ENCODE measurements at regions not wholly inside any gene's neighbourhood (a gene's known extent, or its start where the extent isn't known, plus 50 kb on each side); places are given as distances from the start of the nearest gene placed in this dataset.
"Not testable (repeated sequence)": the region's sequence is repeated elsewhere in the genome, so short reads cannot be mapped to it uniquely, and the experiment has no call there.

- no peak for DNase-seq
Measured at GRCh38 chr16:9658586-9658985, 523.6 kb downstream of the GRIN2A start.

GRCh38 chr16:9660898-9661297 lies 521.3 kb downstream of the GRIN2A start:
- no peak for DNase-seq

GRCh38 chr16:9661336-9662017 lies 520.8 kb downstream of the GRIN2A start:
- no peak for DNase-seq

GRCh38 chr16:9663588-9663987 lies 518.6 kb downstream of the GRIN2A start:
- DNase-seq, result no peak

- no peak for DNase-seq
Measured at GRCh38 chr16:9665851-9666271, 516.4 kb downstream of the GRIN2A start.

- no peak for DNase-seq
Measured at GRCh38 chr16:9666834-9667480, 515.3 kb downstream of the GRIN2A start.

- DNase-seq, result no peak
Measured at GRCh38 chr16:9670033-9670432, 512.2 kb downstream of the GRIN2A start.

GRCh38 chr16:9670616-9671015 lies 511.6 kb downstream of the GRIN2A start:
- not testable (repeated sequence) for DNase-seq

GRCh38 chr16:9676560-9677300 lies 505.5 kb downstream of the GRIN2A start:
- DNase-seq, result not testable (repeated sequence)

GRCh38 chr16:9677301-9677653 lies 505.0 kb downstream of the GRIN2A start:
- DNase-seq, result no peak

GRCh38 chr16:9679213-9679767 lies 502.9 kb downstream of the GRIN2A start:
- DNase-seq, result no peak

- DNase-seq, result no peak
Measured at GRCh38 chr16:9680019-9680655, 502.1 kb downstream of the GRIN2A start.

- no peak for DNase-seq
Measured at GRCh38 chr16:9680968-9681367, 501.3 kb downstream of the GRIN2A start.

- no peak for DNase-seq
Measured at GRCh38 chr16:9681508-9681907, 500.7 kb downstream of the GRIN2A start.

- DNase-seq, result no peak
Measured at GRCh38 chr16:9682320-9682719, 499.9 kb downstream of the GRIN2A start.

GRCh38 chr16:9683677-9684076 lies 498.6 kb downstream of the GRIN2A start:
- DNase-seq, result no peak

- DNase-seq, result no peak
Measured at GRCh38 chr16:9687737-9688319, 494.4 kb downstream of the GRIN2A start.

- no peak for DNase-seq
Measured at GRCh38 chr16:9689597-9689996, 492.6 kb downstream of the GRIN2A start.

GRCh38 chr16:9695152-9695551 lies 487.1 kb downstream of the GRIN2A start:
- DNase-seq, result no peak
